H9 (cell line): ENCODE measurements at regions not wholly inside any gene's neighbourhood (a gene's known extent, or its start where the extent isn't known, plus 50 kb on each side); places are given as distances from the start of the nearest gene placed in this dataset.

Source experiments
- DNase-seq: peaks from one replicate; pipeline ENCODE4 v3.0.0-alpha.2; 2017
- H2AFZ ChIP-seq: one replicate; pipeline ENCODE4 v1.6.1; 2013; ENCODE audit warnings: mild to moderate bottlenecking, low read length, control low read depth, moderate library complexity
- H2AK5ac ChIP-seq: 2 replicates; pipeline ENCODE4 v1.6.1; 2013; ENCODE audit warnings: low read length, control low read depth, mixed read lengths; ENCODE audit not compliant: insufficient read length
- H2BK120ac ChIP-seq: one replicate; pipeline ENCODE4 v1.6.1; 2013; ENCODE audit warnings: low read depth, mild to moderate bottlenecking, low read length, control low read depth, inconsistent platforms; ENCODE audit not compliant: poor library complexity, severe bottlenecking
- H2BK12ac ChIP-seq: 2 replicates; pipeline ENCODE4 v1.6.1; 2013; ENCODE audit warnings: low read length, control low read depth, mixed read lengths, low read depth; ENCODE audit not compliant: insufficient read length
- H2BK15ac ChIP-seq: 2 replicates; pipeline ENCODE4 v1.6.1; 2013; ENCODE audit warnings: low read depth, low read length, control low read depth
- H2BK20ac ChIP-seq: one replicate; pipeline ENCODE4 v1.6.1; 2013; ENCODE audit warnings: low read depth, mild to moderate bottlenecking, low read length, control low read depth, inconsistent platforms; ENCODE audit not compliant: poor library complexity, severe bottlenecking
- H2BK5ac ChIP-seq: 2 replicates; pipeline ENCODE4 v1.6.1; 2013; ENCODE audit warnings: low read length, control low read depth, mixed read lengths; ENCODE audit not compliant: insufficient read length
- H3K14ac ChIP-seq: 2 replicates; pipeline ENCODE4 v1.6.1; 2013; ENCODE audit warnings: low read length, control low read depth; ENCODE audit not compliant: insufficient read depth
- H3K18ac ChIP-seq: 2 replicates; pipeline ENCODE4 v1.6.1; 2013; ENCODE audit warnings: low read depth, mild to moderate bottlenecking, mixed read lengths, low read length, control low read depth; ENCODE audit not compliant: insufficient read length
- H3K23ac ChIP-seq: 2 replicates; pipeline ENCODE4 v1.6.1; 2013; ENCODE audit warnings: low read length, control low read depth, mixed read lengths, low read depth; ENCODE audit not compliant: insufficient read length
- H3K23me2 ChIP-seq: 2 replicates; pipeline ENCODE4 v1.6.1; 2013; ENCODE audit warnings: low read depth, mild to moderate bottlenecking, mixed read lengths, low read length, control low read depth; ENCODE audit not compliant: insufficient read length, poor library complexity, severe bottlenecking
- H3K27ac ChIP-seq: 2 replicates; pipeline ENCODE4 v1.5.1; 2013; ENCODE audit warnings: low read length, control low read depth, mixed read lengths, low read depth; ENCODE audit not compliant: insufficient read length
- H3K27me3 ChIP-seq: 2 replicates; pipeline ENCODE4 v1.6.1; 2013; ENCODE audit warnings: low read length, control low read depth, inconsistent platforms; ENCODE audit not compliant: insufficient read depth
- H3K4ac ChIP-seq: 2 replicates; pipeline ENCODE4 v1.6.1; 2013; ENCODE audit warnings: low read depth, mild to moderate bottlenecking, control low read depth, inconsistent platforms, low read length, moderate library complexity
- H3K4me1 ChIP-seq: 2 replicates; pipeline ENCODE4 v1.6.1; 2013; ENCODE audit warnings: low read length, control low read depth, inconsistent platforms; ENCODE audit not compliant: insufficient read depth
- H3K4me2 ChIP-seq: 2 replicates; pipeline ENCODE4 v1.6.1; 2013; ENCODE audit warnings: low read length, control low read depth, mixed read lengths; ENCODE audit not compliant: insufficient read length, insufficient read depth
- H3K56ac ChIP-seq: 2 replicates; pipeline ENCODE4 v1.6.1; 2013; ENCODE audit warnings: low read depth, mild to moderate bottlenecking, mixed read lengths, low read length, control low read depth; ENCODE audit not compliant: insufficient read length
- H3K79me1 ChIP-seq: 2 replicates; pipeline ENCODE4 v1.6.1; 2013; ENCODE audit warnings: low read depth, mild to moderate bottlenecking, moderate library complexity, low read length, control low read depth, inconsistent platforms; ENCODE audit not compliant: insufficient read depth, poor library complexity, severe bottlenecking
- H3K79me2 ChIP-seq: 2 replicates; pipeline ENCODE4 v1.6.1; 2013; ENCODE audit warnings: low read length, control low read depth, inconsistent platforms; ENCODE audit not compliant: insufficient read depth
- H3K9ac ChIP-seq: 2 replicates; pipeline ENCODE4 v1.6.1; 2013; ENCODE audit warnings: low read length, control low read depth, mixed read lengths; ENCODE audit not compliant: insufficient read length; ENCODE audit errors: extremely low read depth
- H3K9me3 ChIP-seq: one replicate; pipeline ENCODE4 v1.6.1; 2013; ENCODE audit warnings: low read depth, low read length, inconsistent platforms; ENCODE audit not compliant: control insufficient read depth
- H3T11ph ChIP-seq: one replicate; pipeline ENCODE4 v1.6.1; 2013; ENCODE audit warnings: mild to moderate bottlenecking, low read length, control low read depth, inconsistent platforms
- H4K20me1 ChIP-seq: one replicate; pipeline ENCODE4 v1.6.1; 2013; ENCODE audit not compliant: control insufficient read depth, insufficient read length, insufficient read depth
- H4K5ac ChIP-seq: 2 replicates; pipeline ENCODE4 v1.6.1; 2013; ENCODE audit warnings: low read depth, mild to moderate bottlenecking, mixed read lengths, low read length, control low read depth; ENCODE audit not compliant: insufficient read length
- H4K8ac ChIP-seq: replicated peaks from 2 replicates; pipeline ENCODE4 v1.6.1; 2013; ENCODE audit warnings: low read length, control low read depth, mixed read lengths, low read depth; ENCODE audit not compliant: insufficient read length
- H4K91ac ChIP-seq: 2 replicates; pipeline ENCODE4 v1.6.1; 2013; ENCODE audit warnings: low read depth, mild to moderate bottlenecking, moderate library complexity, mixed read lengths, low read length, control low read depth; ENCODE audit not compliant: insufficient read length
- H3K27ac Mint-ChIP-seq, 3 experiments: 2 replicates in 2 of 3; 3 replicates in 1 of 3; pipeline ENCODE4 v1.8.0; 2020 to 2021; ENCODE audit warnings: mixed read lengths in 3 of 3, mild to moderate bottlenecking in 1 of 3, moderate library complexity in 1 of 3
- H3K27me3 Mint-ChIP-seq: 2 replicates; pipeline ENCODE4 v1.8.0; 2021; ENCODE audit warnings: low read depth, mild to moderate bottlenecking, moderate library complexity, mixed read lengths
- H3K36me3 Mint-ChIP-seq, 3 experiments: 2 replicates in 2 of 3; 3 replicates in 1 of 3; pipeline ENCODE4 v1.8.0; 2020 to 2021; ENCODE audit warnings: low read depth in 3 of 3, mixed read lengths in 3 of 3; ENCODE audit not compliant: insufficient read depth in 1 of 3
- H3K4me1 Mint-ChIP-seq, 2 experiments: 2 replicates each; pipeline ENCODE4 v1.8.0; 2020; ENCODE audit warnings: mixed read lengths in 2 of 2
- H3K4me3 Mint-ChIP-seq, 2 experiments: 2 replicates in 1 of 2; 3 replicates in 1 of 2; pipeline ENCODE4 v1.8.0; 2020 to 2021; ENCODE audit warnings: mild to moderate bottlenecking in 2 of 2, mixed read lengths in 2 of 2, moderate library complexity in 1 of 2
- H3K9me3 Mint-ChIP-seq, 2 experiments: 2 replicates in 1 of 2; 3 replicates in 1 of 2; pipeline ENCODE4 v1.8.0; 2020; ENCODE audit warnings: mild to moderate bottlenecking in 2 of 2, mixed read lengths in 2 of 2, moderate library complexity in 1 of 2
- WGBS: extraction: QIAGEN DNeasy Blood & Tissue Kit; methylation state at CpG from one replicate; pipeline ENCODE4 v1.1.7; 2013; ENCODE audit warnings: missing lambda C conversion rate, low lambda C conversion rate, mixed read lengths; ENCODE audit not compliant: insufficient read length; ENCODE audit errors: extremely low coverage; 5-methylcytosine and 5-hydroxymethylcytosine counted together
- TF ChIP-seq, protein P1 (sequence below): fragments of 200-600 bp; sonication (generic); conservative IDR thresholded peaks from 3 replicates; pipeline ENCODE4 v1.8.0; 2021; ENCODE audit warnings: antibody characterized with exemption, mild to moderate bottlenecking

GRCh38 chr5:54668096-54668495, 150.5 kb downstream of the SNX18 start:
- Mint-ChIP-seq H3K9me3 (peaks cover 16 to 24% of the 10 kb centered on the region in 2 experiments), H3K4me1 (no peaks in the 10 kb centered on the region), H3K27ac (no peak overlapping the region), H3K27me3 (no peaks in the 10 kb centered on the region; the same call in 1 of the 2 replicates), H3K4me3 (no peak overlapping the region), H3K36me3 (peaks cover 5 to 11% (median 7%) of the 10 kb centered on the region in 3 experiments; a peak in 6 of 7 replicates)
- H3K27me3 ChIP-seq: no peaks in the 10 kb centered on the region
- H3K79me2 ChIP-seq: no peaks in the 10 kb centered on the region
- H2BK12ac ChIP-seq: no peak overlapping the region
- H2BK5ac ChIP-seq: no peak overlapping the region
- H3K79me1 ChIP-seq: no peaks in the 10 kb centered on the region
- no peaks in the 10 kb centered on the region for H3K23me2 ChIP-seq
- TF ChIP-seq, protein P1, sequence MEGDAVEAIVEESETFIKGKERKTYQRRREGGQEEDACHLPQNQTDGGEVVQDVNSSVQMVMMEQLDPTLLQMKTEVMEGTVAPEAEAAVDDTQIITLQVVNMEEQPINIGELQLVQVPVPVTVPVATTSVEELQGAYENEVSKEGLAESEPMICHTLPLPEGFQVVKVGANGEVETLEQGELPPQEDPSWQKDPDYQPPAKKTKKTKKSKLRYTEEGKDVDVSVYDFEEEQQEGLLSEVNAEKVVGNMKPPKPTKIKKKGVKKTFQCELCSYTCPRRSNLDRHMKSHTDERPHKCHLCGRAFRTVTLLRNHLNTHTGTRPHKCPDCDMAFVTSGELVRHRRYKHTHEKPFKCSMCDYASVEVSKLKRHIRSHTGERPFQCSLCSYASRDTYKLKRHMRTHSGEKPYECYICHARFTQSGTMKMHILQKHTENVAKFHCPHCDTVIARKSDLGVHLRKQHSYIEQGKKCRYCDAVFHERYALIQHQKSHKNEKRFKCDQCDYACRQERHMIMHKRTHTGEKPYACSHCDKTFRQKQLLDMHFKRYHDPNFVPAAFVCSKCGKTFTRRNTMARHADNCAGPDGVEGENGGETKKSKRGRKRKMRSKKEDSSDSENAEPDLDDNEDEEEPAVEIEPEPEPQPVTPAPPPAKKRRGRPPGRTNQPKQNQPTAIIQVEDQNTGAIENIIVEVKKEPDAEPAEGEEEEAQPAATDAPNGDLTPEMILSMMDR: no peak
- H4K5ac ChIP-seq: no peak overlapping the region
- H4K8ac ChIP-seq: no peak overlapping the region
- no peaks in the 10 kb centered on the region for H3K9me3 ChIP-seq
- DNase-seq: no peak
- no peak overlapping the region for H2BK120ac ChIP-seq
- no peak overlapping the region for H3K9ac ChIP-seq
- no peak overlapping the region for H4K91ac ChIP-seq
- no peak overlapping the region for H3K14ac ChIP-seq
- no peak overlapping the region for H3K4ac ChIP-seq
- H3K4me1 ChIP-seq: no peaks in the 10 kb centered on the region
- H3K18ac ChIP-seq: no peak overlapping the region
- H3K27ac ChIP-seq: no peak overlapping the region
- H2AFZ ChIP-seq: no peak overlapping the region
- no peak overlapping the region for H3K4me2 ChIP-seq
- no peaks in the 10 kb centered on the region for H4K20me1 ChIP-seq
- WGBS: no CpG with 5 or more reads among the region's 2 CpGs
- H3K56ac ChIP-seq: no peak overlapping the region
- H2BK20ac ChIP-seq: no peak overlapping the region
- no peak overlapping the region for H2AK5ac ChIP-seq
- H3K23ac ChIP-seq: no peak overlapping the region
- no peak overlapping the region for H3T11ph ChIP-seq
- no peak overlapping the region for H2BK15ac ChIP-seq
